ENCODE measurements at regions not wholly inside any gene's neighbourhood (a gene's known extent, or its start where the extent isn't known, plus 50 kb on each side); places are given as distances from the start of the nearest gene placed in this dataset.
"Not testable (repeated sequence)": the region's sequence is repeated elsewhere in the genome, so short reads cannot be mapped to it uniquely, and the experiment has no call there.

GRCh38 chr9:102244916-102245315 lies 506.5 kb upstream of the GRIN3A start:
- Histone ChIP-seq H4K20me1 (ENCODE audit: control insufficient read depth, extremely low read depth, insufficient read depth, low read length) (no peaks in the 10 kb centered on the region), H3K4me3 (replicated peaks in 1 of 4; ENCODE audit: control extremely low read depth in 1 of 4, insufficient read depth in 1 of 4, low read depth in 3 of 4, low read length in 4 of 4) (no peak overlapping the region), H3K4me1 (ENCODE audit: control insufficient read depth, extremely low read depth, insufficient read depth, low read length) (no peaks in the 10 kb centered on the region), H3K9ac (ENCODE audit: insufficient read depth, low read length) (no peak overlapping the region), H3K27ac (ENCODE audit: insufficient read depth, low read length) (no peak overlapping the region), H3K36me3 (ENCODE audit: control insufficient read depth, insufficient read depth, low read length) (no peaks in the 10 kb centered on the region), H3K79me2 (ENCODE audit: control insufficient read depth, insufficient read depth, low read length) (no peaks in the 10 kb centered on the region), H3K4me2 (ENCODE audit: extremely low read depth, insufficient read depth, low read length) (no peak overlapping the region), H2AFZ (ENCODE audit: low read length) (no peak overlapping the region), H3K9me3 (ENCODE audit: control insufficient read depth, insufficient read depth, low read depth, low read length) (no peaks in the 10 kb centered on the region), H3K27me3 (ENCODE audit: control insufficient read depth, insufficient read depth, low read length) (no peaks in the 10 kb centered on the region)
- no peak for DNase-seq (ENCODE audit: low read depth in 2 of 2)
- no peak for TF ChIP-seq CTCF (conservative IDR thresholded peaks at IDR 0.05 in 1 of 2, IDR thresholded peaks at IDR 0.05 in 1 of 2; ENCODE audit: low read depth in 1 of 2, low read length in 2 of 2)
- no peak for TF ChIP-seq EZH2 (IDR thresholded peaks at IDR 0.05; ENCODE audit: low read length, missing control alignments)

- H3K4me3 ChIP-seq (replicated peaks in 1 of 4; ENCODE audit: control extremely low read depth in 1 of 4, insufficient read depth in 1 of 4, low read depth in 3 of 4, low read length in 4 of 4), result no peak overlapping the region
- H3K27me3 ChIP-seq (ENCODE audit: control insufficient read depth, insufficient read depth, low read length), result no peaks in the 10 kb centered on the region
- TF ChIP-seq CTCF (conservative IDR thresholded peaks at IDR 0.05 in 1 of 2, IDR thresholded peaks at IDR 0.05 in 1 of 2; ENCODE audit: low read depth in 1 of 2, low read length in 2 of 2), result no peak
- no peak for TF ChIP-seq EZH2 (IDR thresholded peaks at IDR 0.05; ENCODE audit: low read length, missing control alignments)
- no peak for DNase-seq (ENCODE audit: low read depth in 2 of 2)
- no peak overlapping the region for H3K27ac ChIP-seq (ENCODE audit: insufficient read depth, low read length)
- no peaks in the 10 kb centered on the region for H3K4me1 ChIP-seq (ENCODE audit: control insufficient read depth, extremely low read depth, insufficient read depth, low read length)
- H2AFZ ChIP-seq (ENCODE audit: low read length), result no peak overlapping the region
- no peak overlapping the region for H3K9ac ChIP-seq (ENCODE audit: insufficient read depth, low read length)
- no peaks in the 10 kb centered on the region for H3K9me3 ChIP-seq (ENCODE audit: control insufficient read depth, insufficient read depth, low read depth, low read length)
- no peaks in the 10 kb centered on the region for H3K36me3 ChIP-seq (ENCODE audit: control insufficient read depth, insufficient read depth, low read length)
- H4K20me1 ChIP-seq (ENCODE audit: control insufficient read depth, extremely low read depth, insufficient read depth, low read length), result no peaks in the 10 kb centered on the region
- H3K4me2 ChIP-seq (ENCODE audit: extremely low read depth, insufficient read depth, low read length), result no peak overlapping the region
- H3K79me2 ChIP-seq (ENCODE audit: control insufficient read depth, insufficient read depth, low read length), result no peaks in the 10 kb centered on the region
These were observed 499.1 kb upstream of the GRIN3A start for GRCh38 chr9:102237520-102237919.

- no peaks in the 10 kb centered on the region for H3K27me3 ChIP-seq (ENCODE audit: control insufficient read depth, insufficient read depth, low read length)
- H3K79me2 ChIP-seq (ENCODE audit: control insufficient read depth, insufficient read depth, low read length), result no peaks in the 10 kb centered on the region
- TF ChIP-seq EZH2 (IDR thresholded peaks at IDR 0.05; ENCODE audit: low read length, missing control alignments) (no peak), CTCF (conservative IDR thresholded peaks at IDR 0.05 in 1 of 2, IDR thresholded peaks at IDR 0.05 in 1 of 2; ENCODE audit: low read depth in 1 of 2, low read length in 2 of 2) (no peak)
- H3K9me3 ChIP-seq (ENCODE audit: control insufficient read depth, insufficient read depth, low read depth, low read length), result no peaks in the 10 kb centered on the region
- no peaks in the 10 kb centered on the region for H3K36me3 ChIP-seq (ENCODE audit: control insufficient read depth, insufficient read depth, low read length)
- no peak overlapping the region for H3K9ac ChIP-seq (ENCODE audit: insufficient read depth, low read length)
- no peak overlapping the region for H3K4me2 ChIP-seq (ENCODE audit: extremely low read depth, insufficient read depth, low read length)
- no peak overlapping the region for H3K27ac ChIP-seq (ENCODE audit: insufficient read depth, low read length)
- DNase-seq (ENCODE audit: low read depth in 2 of 2), result no peak
- H2AFZ ChIP-seq (ENCODE audit: low read length), result no peak overlapping the region
- H4K20me1 ChIP-seq (ENCODE audit: control insufficient read depth, extremely low read depth, insufficient read depth, low read length), result no peaks in the 10 kb centered on the region
- no peak overlapping the region for H3K4me3 ChIP-seq (replicated peaks in 1 of 4; ENCODE audit: control extremely low read depth in 1 of 4, insufficient read depth in 1 of 4, low read depth in 3 of 4, low read length in 4 of 4)
- no peaks in the 10 kb centered on the region for H3K4me1 ChIP-seq (ENCODE audit: control insufficient read depth, extremely low read depth, insufficient read depth, low read length)
These were observed 498.6 kb upstream of the GRIN3A start for GRCh38 chr9:102237094-102237493.

GRCh38 chr9:102227416-102227815 lies 489.0 kb upstream of the GRIN3A start:
- not testable (repeated sequence) for H3K27me3 ChIP-seq (ENCODE audit: control insufficient read depth, insufficient read depth, low read length); H3K4me1 ChIP-seq (ENCODE audit: control insufficient read depth, extremely low read depth, insufficient read depth, low read length); H2AFZ ChIP-seq (ENCODE audit: low read length); H3K4me2 ChIP-seq (ENCODE audit: extremely low read depth, insufficient read depth, low read length); H3K27ac ChIP-seq (ENCODE audit: insufficient read depth, low read length); DNase-seq (ENCODE audit: low read depth in 2 of 2); H4K20me1 ChIP-seq (ENCODE audit: control insufficient read depth, extremely low read depth, insufficient read depth, low read length); H3K36me3 ChIP-seq (ENCODE audit: control insufficient read depth, insufficient read depth, low read length); H3K9ac ChIP-seq (ENCODE audit: insufficient read depth, low read length); H3K79me2 ChIP-seq (ENCODE audit: control insufficient read depth, insufficient read depth, low read length); H3K9me3 ChIP-seq (ENCODE audit: control insufficient read depth, insufficient read depth, low read depth, low read length); H3K4me3 ChIP-seq (replicated peaks in 1 of 4; ENCODE audit: control extremely low read depth in 1 of 4, insufficient read depth in 1 of 4, low read depth in 3 of 4, low read length in 4 of 4)

Measured in fibroblast of lung (primary cell).